ENCODE measurements at regions not wholly inside any gene's neighbourhood (a gene's known extent, or its start where the extent isn't known, plus 50 kb on each side); places are given as distances from the start of the nearest gene placed in this dataset.

GRCh38 chr7:68314208-68314607 lies 1284.1 kb upstream of the AUTS2 start:
- Histone ChIP-seq H3K27ac (ENCODE audit: insufficient read depth in 1 of 2, low read depth in 1 of 2, low read length in 2 of 2, poor library complexity in 1 of 2, severe bottlenecking in 2 of 2) (no peak overlapping the region), H3K36me3 (ENCODE audit: control insufficient read depth in 4 of 4, insufficient read depth in 4 of 4, low read length in 3 of 4) (no peaks in the 10 kb centered on the region), H3K4me3 (ENCODE audit: control insufficient read depth in 1 of 7, extremely low read depth in 1 of 7, insufficient read depth in 4 of 7, low read depth in 2 of 7, low read length in 6 of 7) (no peak overlapping the region), H3K27me3 (replicated peaks in 2 of 5; ENCODE audit: control insufficient read depth in 4 of 5, insufficient read depth in 5 of 5, low read length in 4 of 5) (no peaks in the 10 kb centered on the region), H3K9me3 (ENCODE audit: control extremely low read depth in 1 of 5, control insufficient read depth in 4 of 5, insufficient read depth in 2 of 5, low read depth in 1 of 5, low read length in 4 of 5) (peaks cover 0 to 9% (median 0%) of the 10 kb centered on the region in 5 experiments), H3K4me1 (ENCODE audit: control extremely low read depth in 1 of 4, control insufficient read depth in 4 of 4, insufficient read depth in 4 of 4, low read length in 3 of 4) (no peaks in the 10 kb centered on the region)
- ChIA-PET CTCF (no interaction called here), POLR2A (no interaction called here)
- no peak for DNase-seq
- 77% methylated on average over 8 of the region's 8 CpGs for WGBS (ENCODE audit: insufficient coverage)

- no peaks in the 10 kb centered on the region for H3K4me1 ChIP-seq (ENCODE audit: control extremely low read depth in 1 of 4, control insufficient read depth in 4 of 4, insufficient read depth in 4 of 4, low read length in 3 of 4)
- no peak overlapping the region for H3K4me3 ChIP-seq (ENCODE audit: control insufficient read depth in 1 of 7, extremely low read depth in 1 of 7, insufficient read depth in 4 of 7, low read depth in 2 of 7, low read length in 6 of 7)
- CTCF ChIA-PET = no interaction called here
- 90% methylated on average over 2 of the region's 3 CpGs for WGBS (ENCODE audit: insufficient coverage)
- H3K27me3 ChIP-seq (replicated peaks in 2 of 5; ENCODE audit: control insufficient read depth in 4 of 5, insufficient read depth in 5 of 5, low read length in 4 of 5) = no peaks in the 10 kb centered on the region
- no peak for DNase-seq
- POLR2A ChIA-PET = no interaction called here
- H3K27ac ChIP-seq (ENCODE audit: insufficient read depth in 1 of 2, low read depth in 1 of 2, low read length in 2 of 2, poor library complexity in 1 of 2, severe bottlenecking in 2 of 2) = no peak overlapping the region
- H3K36me3 ChIP-seq (ENCODE audit: control insufficient read depth in 4 of 4, insufficient read depth in 4 of 4, low read length in 3 of 4) = no peaks in the 10 kb centered on the region
- no peaks in the 10 kb centered on the region for H3K9me3 ChIP-seq (ENCODE audit: control extremely low read depth in 1 of 5, control insufficient read depth in 4 of 5, insufficient read depth in 2 of 5, low read depth in 1 of 5, low read length in 4 of 5)
These were observed 1280.8 kb upstream of the AUTS2 start for GRCh38 chr7:68317476-68317875.

GRCh38 chr7:68319061-68319460 lies 1279.2 kb upstream of the AUTS2 start:
- Histone ChIP-seq H3K36me3 (ENCODE audit: control insufficient read depth in 4 of 4, insufficient read depth in 4 of 4, low read length in 3 of 4) (no peaks in the 10 kb centered on the region), H3K4me1 (ENCODE audit: control extremely low read depth in 1 of 4, control insufficient read depth in 4 of 4, insufficient read depth in 4 of 4, low read length in 3 of 4) (no peaks in the 10 kb centered on the region), H3K9me3 (ENCODE audit: control extremely low read depth in 1 of 5, control insufficient read depth in 4 of 5, insufficient read depth in 2 of 5, low read depth in 1 of 5, low read length in 4 of 5) (no peaks in the 10 kb centered on the region), H3K4me3 (ENCODE audit: control insufficient read depth in 1 of 7, extremely low read depth in 1 of 7, insufficient read depth in 4 of 7, low read depth in 2 of 7, low read length in 6 of 7) (no peak overlapping the region), H3K27me3 (replicated peaks in 2 of 5; ENCODE audit: control insufficient read depth in 4 of 5, insufficient read depth in 5 of 5, low read length in 4 of 5) (no peaks in the 10 kb centered on the region), H3K27ac (ENCODE audit: insufficient read depth in 1 of 2, low read depth in 1 of 2, low read length in 2 of 2, poor library complexity in 1 of 2, severe bottlenecking in 2 of 2) (no peak overlapping the region)
- CTCF ChIA-PET = interaction anchor here (1.1 kb wide), 1 partner anchor 117 kb away, joined by 3 read pairs; no protein-coding TSS in a partner anchor
- DNase-seq = no peak
- POLR2A ChIA-PET = no interaction called here

- WGBS (ENCODE audit: insufficient coverage) = 52% methylated on average over 4 of the region's 4 CpGs
- Histone ChIP-seq H3K9me3 (ENCODE audit: control extremely low read depth in 1 of 5, control insufficient read depth in 4 of 5, insufficient read depth in 2 of 5, low read depth in 1 of 5, low read length in 4 of 5) (no peaks in the 10 kb centered on the region), H3K4me1 (ENCODE audit: control extremely low read depth in 1 of 4, control insufficient read depth in 4 of 4, insufficient read depth in 4 of 4, low read length in 3 of 4) (no peaks in the 10 kb centered on the region), H3K27ac (ENCODE audit: insufficient read depth in 1 of 2, low read depth in 1 of 2, low read length in 2 of 2, poor library complexity in 1 of 2, severe bottlenecking in 2 of 2) (no peak overlapping the region), H3K36me3 (ENCODE audit: control insufficient read depth in 4 of 4, insufficient read depth in 4 of 4, low read length in 3 of 4) (no peaks in the 10 kb centered on the region), H3K27me3 (replicated peaks in 2 of 5; ENCODE audit: control insufficient read depth in 4 of 5, insufficient read depth in 5 of 5, low read length in 4 of 5) (no peaks in the 10 kb centered on the region), H3K4me3 (ENCODE audit: control insufficient read depth in 1 of 7, extremely low read depth in 1 of 7, insufficient read depth in 4 of 7, low read depth in 2 of 7, low read length in 6 of 7) (no peak overlapping the region)
- CTCF ChIA-PET = no interaction called here
- no peak for DNase-seq
- POLR2A ChIA-PET = no interaction called here
These were observed 1277.1 kb upstream of the AUTS2 start for GRCh38 chr7:68321076-68321639.

GRCh38 chr7:68321776-68322496 lies 1276.3 kb upstream of the AUTS2 start:
- no peak overlapping the region for H3K4me3 ChIP-seq (ENCODE audit: control insufficient read depth in 1 of 7, extremely low read depth in 1 of 7, insufficient read depth in 4 of 7, low read depth in 2 of 7, low read length in 6 of 7)
- no peaks in the 10 kb centered on the region for H3K27me3 ChIP-seq (replicated peaks in 2 of 5; ENCODE audit: control insufficient read depth in 4 of 5, insufficient read depth in 5 of 5, low read length in 4 of 5)
- no peaks in the 10 kb centered on the region for H3K9me3 ChIP-seq (ENCODE audit: control extremely low read depth in 1 of 5, control insufficient read depth in 4 of 5, insufficient read depth in 2 of 5, low read depth in 1 of 5, low read length in 4 of 5)
- 98% methylated on average over 5 of the region's 5 CpGs for WGBS (ENCODE audit: insufficient coverage)
- no peak overlapping the region for H3K27ac ChIP-seq (ENCODE audit: insufficient read depth in 1 of 2, low read depth in 1 of 2, low read length in 2 of 2, poor library complexity in 1 of 2, severe bottlenecking in 2 of 2)
- ChIA-PET POLR2A (no interaction called here), CTCF (no interaction called here)
- H3K36me3 ChIP-seq (ENCODE audit: control insufficient read depth in 4 of 4, insufficient read depth in 4 of 4, low read length in 3 of 4) = no peaks in the 10 kb centered on the region
- no peak for DNase-seq
- H3K4me1 ChIP-seq (ENCODE audit: control extremely low read depth in 1 of 4, control insufficient read depth in 4 of 4, insufficient read depth in 4 of 4, low read length in 3 of 4) = no peaks in the 10 kb centered on the region

GRCh38 chr7:68324621-68325020 lies 1273.7 kb upstream of the AUTS2 start:
- Histone ChIP-seq H3K4me1 (ENCODE audit: control extremely low read depth in 1 of 4, control insufficient read depth in 4 of 4, insufficient read depth in 4 of 4, low read length in 3 of 4) (no peaks in the 10 kb centered on the region), H3K27me3 (replicated peaks in 2 of 5; ENCODE audit: control insufficient read depth in 4 of 5, insufficient read depth in 5 of 5, low read length in 4 of 5) (no peaks in the 10 kb centered on the region), H3K4me3 (ENCODE audit: control insufficient read depth in 1 of 7, extremely low read depth in 1 of 7, insufficient read depth in 4 of 7, low read depth in 2 of 7, low read length in 6 of 7) (no peak overlapping the region), H3K36me3 (ENCODE audit: control insufficient read depth in 4 of 4, insufficient read depth in 4 of 4, low read length in 3 of 4) (no peaks in the 10 kb centered on the region), H3K9me3 (ENCODE audit: control extremely low read depth in 1 of 5, control insufficient read depth in 4 of 5, insufficient read depth in 2 of 5, low read depth in 1 of 5, low read length in 4 of 5) (peaks cover 0 to 2% (median 0%) of the 10 kb centered on the region in 5 experiments), H3K27ac (ENCODE audit: insufficient read depth in 1 of 2, low read depth in 1 of 2, low read length in 2 of 2, poor library complexity in 1 of 2, severe bottlenecking in 2 of 2) (no peak overlapping the region)
- 94% methylated on average over 2 of the region's 6 CpGs for WGBS (ENCODE audit: insufficient coverage)
- DNase-seq = no peak
- ChIA-PET POLR2A (no interaction called here), CTCF (no interaction called here)

GRCh38 chr7:68334216-68334615 lies 1264.1 kb upstream of the AUTS2 start:
- no peaks in the 10 kb centered on the region for H3K27me3 ChIP-seq (replicated peaks in 2 of 5; ENCODE audit: control insufficient read depth in 4 of 5, insufficient read depth in 5 of 5, low read length in 4 of 5)
- H3K27ac ChIP-seq (ENCODE audit: insufficient read depth in 1 of 2, low read depth in 1 of 2, low read length in 2 of 2, poor library complexity in 1 of 2, severe bottlenecking in 2 of 2) = no peak overlapping the region
- CTCF ChIA-PET = no interaction called here
- H3K4me1 ChIP-seq (ENCODE audit: control extremely low read depth in 1 of 4, control insufficient read depth in 4 of 4, insufficient read depth in 4 of 4, low read length in 3 of 4) = no peaks in the 10 kb centered on the region
- H3K9me3 ChIP-seq (ENCODE audit: control extremely low read depth in 1 of 5, control insufficient read depth in 4 of 5, insufficient read depth in 2 of 5, low read depth in 1 of 5, low read length in 4 of 5) = peaks cover 0 to 6% (median 4%) of the 10 kb centered on the region in 5 experiments
- H3K4me3 ChIP-seq (ENCODE audit: control insufficient read depth in 1 of 7, extremely low read depth in 1 of 7, insufficient read depth in 4 of 7, low read depth in 2 of 7, low read length in 6 of 7) = no peak overlapping the region
- no peak for DNase-seq
- no CpG with 5 or more reads among the region's 3 CpGs for WGBS (ENCODE audit: insufficient coverage)
- H3K36me3 ChIP-seq (ENCODE audit: control insufficient read depth in 4 of 4, insufficient read depth in 4 of 4, low read length in 3 of 4) = no peaks in the 10 kb centered on the region
- POLR2A ChIA-PET = no interaction called here
